ENCODE measurements at regions not wholly inside any gene's neighbourhood (a gene's known extent, or its start where the extent isn't known, plus 50 kb on each side); places are given as distances from the start of the nearest gene placed in this dataset.

DNA sequence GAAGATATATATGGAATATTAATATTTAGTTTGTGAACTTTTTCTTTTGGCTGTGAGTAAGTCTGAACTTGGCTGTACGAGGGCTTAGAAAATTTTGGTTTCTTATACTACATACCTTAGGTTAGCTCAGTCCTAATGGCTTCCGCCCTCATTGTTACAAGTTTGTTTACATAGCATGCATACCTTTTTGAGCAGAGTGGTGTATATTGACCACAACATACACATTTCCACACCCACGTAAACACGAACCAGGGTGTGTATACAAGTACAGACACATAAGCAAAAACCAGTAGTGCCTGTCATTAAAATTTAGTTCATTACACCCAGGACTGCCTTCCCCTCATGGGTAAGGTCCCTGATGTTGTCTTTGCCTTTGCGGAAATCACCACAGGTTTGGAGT lies 230.2 kb upstream of the RGS6 start:
- TF ChIP-seq EZH2 (IDR thresholded peaks at IDR 0.05; ENCODE audit: borderline replicate concordance, low read length) = no peak
- TF ChIP-seq, protein P1, sequence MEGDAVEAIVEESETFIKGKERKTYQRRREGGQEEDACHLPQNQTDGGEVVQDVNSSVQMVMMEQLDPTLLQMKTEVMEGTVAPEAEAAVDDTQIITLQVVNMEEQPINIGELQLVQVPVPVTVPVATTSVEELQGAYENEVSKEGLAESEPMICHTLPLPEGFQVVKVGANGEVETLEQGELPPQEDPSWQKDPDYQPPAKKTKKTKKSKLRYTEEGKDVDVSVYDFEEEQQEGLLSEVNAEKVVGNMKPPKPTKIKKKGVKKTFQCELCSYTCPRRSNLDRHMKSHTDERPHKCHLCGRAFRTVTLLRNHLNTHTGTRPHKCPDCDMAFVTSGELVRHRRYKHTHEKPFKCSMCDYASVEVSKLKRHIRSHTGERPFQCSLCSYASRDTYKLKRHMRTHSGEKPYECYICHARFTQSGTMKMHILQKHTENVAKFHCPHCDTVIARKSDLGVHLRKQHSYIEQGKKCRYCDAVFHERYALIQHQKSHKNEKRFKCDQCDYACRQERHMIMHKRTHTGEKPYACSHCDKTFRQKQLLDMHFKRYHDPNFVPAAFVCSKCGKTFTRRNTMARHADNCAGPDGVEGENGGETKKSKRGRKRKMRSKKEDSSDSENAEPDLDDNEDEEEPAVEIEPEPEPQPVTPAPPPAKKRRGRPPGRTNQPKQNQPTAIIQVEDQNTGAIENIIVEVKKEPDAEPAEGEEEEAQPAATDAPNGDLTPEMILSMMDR (IDR thresholded peaks at IDR 0.05; ENCODE audit: low read length) = no peak

All from OCI-LY1 (cell line).